WTC11 (cell line): ENCODE measurements at regions not wholly inside any gene's neighbourhood (a gene's known extent, or its start where the extent isn't known, plus 50 kb on each side); places are given as distances from the start of the nearest gene placed in this dataset.

Experiments
- ATAC-seq: fragments of 200-7000 bp; cut with Tn5 transposase; 2 replicates; pipeline ENCODE4 v1.10.0; 2021; ENCODE audit warnings: mild to moderate bottlenecking, moderate library complexity
- CTCF ChIA-PET: fragments of 300-600 bp; sonication (Branson Sonifier 250); formaldehyde crosslinking; loops from one replicate; lab custom pipeline; 2021; ENCODE audit warnings: antibody characterized with exemption; lab: Charles Lee
- POLR2A ChIA-PET: fragments of 350-600 bp; sonication (Branson Sonifier 250); formaldehyde crosslinking; loops from one replicate; lab custom pipeline; 2021; ENCODE audit warnings: antibody characterized with exemption; lab: Charles Lee
- DNase-seq: peaks from one replicate; pipeline ENCODE4 v3.0.0; 2021; ENCODE audit warnings: low spot score
- H3K27ac Mint-ChIP-seq: 2 replicates; pipeline ENCODE4 v1.8.0; 2021; ENCODE audit warnings: mixed read lengths
- H3K27me3 Mint-ChIP-seq: 2 replicates; pipeline ENCODE4 v1.8.0; 2021; ENCODE audit warnings: low read depth, mild to moderate bottlenecking, moderate library complexity, mixed read lengths
- H3K36me3 Mint-ChIP-seq: 2 replicates; pipeline ENCODE4 v1.8.0; 2021; ENCODE audit warnings: mixed read lengths
- H3K4me1 Mint-ChIP-seq: 2 replicates; pipeline ENCODE4 v1.8.0; 2022; ENCODE audit warnings: mixed read lengths
- H3K4me3 Mint-ChIP-seq: 2 replicates; pipeline ENCODE4 v1.8.0; 2021; ENCODE audit warnings: mild to moderate bottlenecking, moderate library complexity, mixed read lengths
- H3K9me3 Mint-ChIP-seq: 2 replicates; pipeline ENCODE4 v1.8.0; 2021; ENCODE audit warnings: mixed read lengths
- AR ChIP-seq: fragments of 250-450 bp; sonication (Bioruptor Pico); IDR thresholded peaks from 2 replicates; pipeline ENCODE4 v1.9.0; 2021; ENCODE audit warnings: mild to moderate bottlenecking
- ATF2 ChIP-seq: sonication (generic); formaldehyde crosslinking; IDR thresholded peaks from 2 replicates; pipeline ENCODE4 v1.8.1; 2022; ENCODE audit warnings: low read depth, missing genetic modification reagents, borderline replicate concordance
- CREM ChIP-seq: sonication (generic); formaldehyde crosslinking; IDR thresholded peaks from 2 replicates; pipeline ENCODE4 v1.8.1; 2022; ENCODE audit warnings: mild to moderate bottlenecking, missing genetic modification reagents, moderate library complexity
- E2F4 ChIP-seq: sonication (generic); formaldehyde crosslinking; IDR thresholded peaks from 2 replicates; pipeline ENCODE4 v1.8.1; 2022; ENCODE audit warnings: low read depth, mild to moderate bottlenecking, moderate library complexity, missing genetic modification reagents, borderline replicate concordance
- ETV6 ChIP-seq: sonication (generic); formaldehyde crosslinking; IDR thresholded peaks from 2 replicates; pipeline ENCODE4 v1.8.1; 2022; ENCODE audit warnings: mild to moderate bottlenecking, missing genetic modification reagents
- JUN ChIP-seq: sonication (generic); formaldehyde crosslinking; IDR thresholded peaks from 2 replicates; pipeline ENCODE4 v1.8.0; 2023; ENCODE audit warnings: mild to moderate bottlenecking, missing genetic modification reagents
- MYBL2 ChIP-seq: sonication (generic); formaldehyde crosslinking; IDR thresholded peaks from 2 replicates; pipeline ENCODE4 v1.8.1; 2023; ENCODE audit warnings: mild to moderate bottlenecking, moderate library complexity, missing genetic modification reagents
- NFATC4 ChIP-seq: fragments of 250-450 bp; sonication (Bioruptor Pico); IDR thresholded peaks from 2 replicates; pipeline ENCODE4 v1.9.0; 2021; ENCODE audit warnings: mild to moderate bottlenecking
- NR3C1 ChIP-seq: sonication (generic); formaldehyde crosslinking; conservative IDR thresholded peaks from 2 replicates; pipeline ENCODE4 v1.8.1; 2023; ENCODE audit warnings: low read depth, mild to moderate bottlenecking, missing genetic modification reagents
- OVOL2 ChIP-seq: fragments of 250-450 bp; sonication (Bioruptor Pico); IDR thresholded peaks from 2 replicates; pipeline ENCODE4 v1.9.0; 2021; ENCODE audit warnings: mild to moderate bottlenecking, borderline replicate concordance
- RORB ChIP-seq: fragments of 250-450 bp; sonication (Bioruptor Pico); IDR thresholded peaks from 2 replicates; pipeline ENCODE4 v1.9.0; 2021; ENCODE audit warnings: mild to moderate bottlenecking
- SOX15 ChIP-seq: fragments of 250-450 bp; sonication (Bioruptor Pico); IDR thresholded peaks from 2 replicates; pipeline ENCODE4 v1.9.0; 2021; ENCODE audit warnings: mild to moderate bottlenecking
- USF1 ChIP-seq: sonication (generic); formaldehyde crosslinking; IDR thresholded peaks from 2 replicates; pipeline ENCODE4 v1.8.0; 2022; ENCODE audit warnings: mild to moderate bottlenecking, missing genetic modification reagents
- ZBTB21 ChIP-seq: sonication (generic); formaldehyde crosslinking; IDR thresholded peaks from 2 replicates; pipeline ENCODE4 v1.8.1; 2023; ENCODE audit warnings: mild to moderate bottlenecking, missing genetic modification reagents, borderline replicate concordance
- ZBTB43 ChIP-seq: sonication (generic); formaldehyde crosslinking; IDR thresholded peaks from 2 replicates; pipeline ENCODE4 v1.8.1; 2023; ENCODE audit warnings: mild to moderate bottlenecking, missing genetic modification reagents
- ZMAT4 ChIP-seq: fragments of 250-450 bp; sonication (Bioruptor Pico); IDR thresholded peaks from 2 replicates; pipeline ENCODE4 v1.9.0; 2021; ENCODE audit warnings: mild to moderate bottlenecking
- ZNF121 ChIP-seq: sonication (generic); formaldehyde crosslinking; IDR thresholded peaks from 2 replicates; pipeline ENCODE4 v1.8.0; 2023; ENCODE audit warnings: missing genetic modification reagents
- ZNF138 ChIP-seq: sonication (generic); formaldehyde crosslinking; conservative IDR thresholded peaks from 2 replicates; pipeline ENCODE4 v1.8.1; 2022; ENCODE audit warnings: mild to moderate bottlenecking, moderate library complexity, missing genetic modification reagents
- ZNF396 ChIP-seq: fragments of 250-450 bp; sonication (Bioruptor Pico); IDR thresholded peaks from 2 replicates; pipeline ENCODE4 v1.8.0; 2021; ENCODE audit warnings: mild to moderate bottlenecking, moderate library complexity, borderline replicate concordance

- Mint-ChIP-seq H3K9me3 (peaks cover 42% of the 10 kb centered on the region), H3K36me3 (peaks cover 16% of the 10 kb centered on the region), H3K4me1 (0 out of 2 replicates have a peak, but pooled peaks cover 3% of the 10 kb centered on the region), H3K27ac (no peak overlapping the region), H3K4me3 (no peak overlapping the region), H3K27me3 (peaks cover 17% of the 10 kb centered on the region)
- ChIA-PET CTCF (interaction anchor here (0.7 to 2.8 kb wide), 10 partner anchors 20 to 112 kb away, joined by 3 to 19 read pairs (median 3); no protein-coding TSS in a partner anchor), POLR2A (no interaction called here)
- ATAC-seq (peak; percentile 71), DNase-seq (peak; percentile 14)
- TF ChIP-seq NR3C1 (CRISPR knock-in tag) (no peak), ZNF396 (CRISPR knock-in tag) (no peak), SOX15 (no peak), MYBL2 (CRISPR knock-in tag) (no peak), NFATC4 (CRISPR knock-in tag) (no peak), ETV6 (CRISPR knock-in tag) (no peak), RORB (no peak), JUN (no peak), ATF2 (CRISPR knock-in tag) (no peak)
Measured at GRCh38 chr17:33562792-33563191, 269.7 kb upstream of the ASIC2 start.

GRCh38 chr17:33564146-33564545, 271.1 kb upstream of the ASIC2 start:
- no peak for TF ChIP-seq RORB
- no peak for TF ChIP-seq ATF2 (CRISPR knock-in tag)
- no peak for TF ChIP-seq E2F4 (CRISPR knock-in tag)
- no peak for TF ChIP-seq ZBTB43
- no peak for TF ChIP-seq CREM (CRISPR knock-in tag)
- TF ChIP-seq ZNF121 (CRISPR knock-in tag): no peak
- TF ChIP-seq, all 79 proteins: peak for 0
- Mint-ChIP-seq H3K9me3 (peaks cover 34% of the 10 kb centered on the region), H3K27me3 (peaks cover 20% of the 10 kb centered on the region), H3K4me3 (no peak overlapping the region), H3K36me3 (peaks cover 16% of the 10 kb centered on the region), H3K27ac (no peak overlapping the region), H3K4me1 (0 out of 2 replicates have a peak, but pooled peaks cover 3% of the 10 kb centered on the region)
- ATAC-seq (no peak), DNase-seq (no peak)
- POLR2A ChIA-PET: no interaction called here
- CTCF ChIA-PET: no interaction called here

GRCh38 chr17:33567223-33567622, 274.1 kb upstream of the ASIC2 start:
- Mint-ChIP-seq H3K9me3 (peaks cover 32% of the 10 kb centered on the region), H3K27ac (no peak overlapping the region), H3K27me3 (peaks cover 26% of the 10 kb centered on the region), H3K4me3 (no peak overlapping the region), H3K36me3 (peaks cover 16% of the 10 kb centered on the region), H3K4me1 (0 out of 2 replicates have a peak, but pooled peaks cover 3% of the 10 kb centered on the region)
- TF ChIP-seq ZNF138 (CRISPR knock-in tag) (no peak), ZMAT4 (CRISPR knock-in tag) (no peak), AR (no peak), ZBTB21 (CRISPR knock-in tag) (no peak), ETV6 (CRISPR knock-in tag) (no peak), USF1 (CRISPR knock-in tag) (no peak), JUN (no peak), OVOL2 (no peak)
- DNase-seq (no peak), ATAC-seq (no peak)
- ChIA-PET POLR2A (no interaction called here), CTCF (no interaction called here)
